Breast epithelium (tissue), 4 donors: ENCODE measurements at regions not wholly inside any gene's neighbourhood (a gene's known extent, or its start where the extent isn't known, plus 50 kb on each side); places are given as distances from the start of the nearest gene placed in this dataset.
"Not testable (repeated sequence)": the region's sequence is repeated elsewhere in the genome, so short reads cannot be mapped to it uniquely, and the experiment has no call there.

Experiments used
- DNase-seq, 2 donors: peaks; one replicate each; pipeline ENCODE4 v3.0.0-alpha.2; 2019; ENCODE audit warnings: low spot score in 2 of 2
- H3K27ac ChIP-seq, 2 donors: fragments of 200-600 bp; sonication (generic) in 1 of 2; one replicate each; pipeline ENCODE4 v1.5.1; 2016 to 2019; ENCODE audit warnings: mild to moderate bottlenecking in 1 of 2
- H3K27me3 ChIP-seq, 2 donors: fragments of 200-600 bp; sonication (generic) in 1 of 2; one replicate each; pipeline versions ENCODE4 v1.5.1 to v1.6.0; 2017 to 2019; ENCODE audit warnings: control low read depth in 1 of 2, mild to moderate bottlenecking in 1 of 2
- H3K36me3 ChIP-seq: fragments of 200-600 bp; one replicate; pipeline ENCODE4 v1.5.1; 2019
- H3K4me1 ChIP-seq, 2 donors: fragments of 200-600 bp; sonication (generic); one replicate each; pipeline ENCODE4 v1.5.1; 2016 to 2019; ENCODE audit warnings: control low read depth in 1 of 2
- H3K4me3 ChIP-seq, 3 donors: fragments of 200-600 bp; sonication (generic); 1 replicate in 2 of 3; 2 replicates in 1 of 3; pipeline ENCODE4 v1.5.1; 2016 to 2019; ENCODE audit warnings: mild to moderate bottlenecking in 3 of 3, moderate library complexity in 2 of 3
- H3K9me3 ChIP-seq, 2 donors: fragments of 200-600 bp; sonication (generic) in 1 of 2; one replicate each; pipeline ENCODE4 v1.5.1; 2016 to 2019; ENCODE audit warnings: control low read depth in 1 of 2
- POLR2A ChIP-seq: fragments of 450-650 bp; IDR thresholded peaks from one replicate; pipeline ENCODE4 v1.6.1; 2016; ENCODE audit warnings: antibody characterized with exemption, mild to moderate bottlenecking, moderate library complexity
- POLR2AphosphoS5 ChIP-seq, 3 donors: sonication (generic); formaldehyde crosslinking; IDR thresholded peaks; one replicate each; pipeline ENCODE4 v1.6.1; 2017; ENCODE audit warnings: antibody characterized with exemption in 3 of 3
- intact Hi-C: fragments of 100-400 bp; cut with DNase I; formaldehyde crosslinking; loops from one replicate; pipeline ENCODE4 v1.15.1; 2023; ENCODE audit warnings: low total_unique reads
- TF ChIP-seq, protein P1 (sequence below), 3 donors: fragments of 450-650 bp; IDR thresholded peaks; one replicate each; pipeline ENCODE4 v1.5.1; 2016 to 2017; ENCODE audit warnings: antibody characterized with exemption in 3 of 3, mild to moderate bottlenecking in 3 of 3, moderate library complexity in 3 of 3

DNA sequence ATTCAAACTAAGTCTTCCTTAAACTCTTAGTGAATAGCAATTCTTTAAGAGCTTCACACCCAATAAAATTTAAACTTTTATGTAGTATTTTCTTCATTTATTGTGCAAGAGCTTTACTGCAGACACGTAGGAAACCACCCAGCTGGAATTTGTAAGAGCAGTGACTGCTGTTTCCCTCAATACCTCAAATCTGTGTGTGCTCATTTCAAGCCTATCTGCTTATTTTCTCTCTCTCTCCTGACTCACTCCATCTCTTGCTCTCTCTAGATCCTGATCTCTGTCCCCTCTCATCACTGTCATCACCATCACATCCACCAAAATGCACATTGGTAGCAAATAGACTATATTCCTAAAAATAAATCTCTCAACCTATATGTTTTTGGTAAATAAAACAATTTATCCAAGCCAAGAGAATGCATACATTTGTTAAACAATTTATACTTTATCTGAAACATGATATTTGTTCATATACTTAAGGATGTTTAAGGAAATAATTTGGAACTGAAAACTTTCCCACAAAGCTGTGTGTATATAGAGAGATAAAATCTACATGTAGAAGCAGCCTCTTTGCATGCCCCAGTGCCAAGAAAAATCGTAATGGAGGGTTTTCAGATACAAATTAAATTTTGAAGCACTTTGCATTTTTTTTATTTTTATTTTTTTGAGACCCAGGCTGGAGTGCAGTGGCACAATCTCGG lies 273.0 kb downstream of the TFAP2A start:
- H3K36me3 ChIP-seq: no peaks in the 10 kb centered on the region
- DNase-seq: no peak
- no peak overlapping the region for H3K4me3 ChIP-seq
- intact Hi-C loops: no loop called here
- peaks cover 0 to 4% of the 10 kb centered on the region in 2 donors for H3K4me1 ChIP-seq
- H3K9me3 ChIP-seq: peaks cover 5 to 6% of the 10 kb centered on the region in 2 donors
- peak overlapping the region in 1 of 2 donors; percentile 43 for H3K27ac ChIP-seq
- no peaks in the 10 kb centered on the region for H3K27me3 ChIP-seq
- TF ChIP-seq POLR2AphosphoS5 (IDR thresholded peaks at IDR 0.05) (no peak), POLR2A (no peak)
- TF ChIP-seq, protein P1, sequence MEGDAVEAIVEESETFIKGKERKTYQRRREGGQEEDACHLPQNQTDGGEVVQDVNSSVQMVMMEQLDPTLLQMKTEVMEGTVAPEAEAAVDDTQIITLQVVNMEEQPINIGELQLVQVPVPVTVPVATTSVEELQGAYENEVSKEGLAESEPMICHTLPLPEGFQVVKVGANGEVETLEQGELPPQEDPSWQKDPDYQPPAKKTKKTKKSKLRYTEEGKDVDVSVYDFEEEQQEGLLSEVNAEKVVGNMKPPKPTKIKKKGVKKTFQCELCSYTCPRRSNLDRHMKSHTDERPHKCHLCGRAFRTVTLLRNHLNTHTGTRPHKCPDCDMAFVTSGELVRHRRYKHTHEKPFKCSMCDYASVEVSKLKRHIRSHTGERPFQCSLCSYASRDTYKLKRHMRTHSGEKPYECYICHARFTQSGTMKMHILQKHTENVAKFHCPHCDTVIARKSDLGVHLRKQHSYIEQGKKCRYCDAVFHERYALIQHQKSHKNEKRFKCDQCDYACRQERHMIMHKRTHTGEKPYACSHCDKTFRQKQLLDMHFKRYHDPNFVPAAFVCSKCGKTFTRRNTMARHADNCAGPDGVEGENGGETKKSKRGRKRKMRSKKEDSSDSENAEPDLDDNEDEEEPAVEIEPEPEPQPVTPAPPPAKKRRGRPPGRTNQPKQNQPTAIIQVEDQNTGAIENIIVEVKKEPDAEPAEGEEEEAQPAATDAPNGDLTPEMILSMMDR (IDR thresholded peaks at IDR 0.05): no peak

GRCh38 chr6:10140824-10141223 lies 274.1 kb downstream of the TFAP2A start:
- no peak overlapping the region for H3K4me3 ChIP-seq
- no peaks in the 10 kb centered on the region for H3K4me1 ChIP-seq
- no peak for TF ChIP-seq POLR2A
- TF ChIP-seq, protein P1 (IDR thresholded peaks at IDR 0.05): no peak
- no peaks in the 10 kb centered on the region for H3K27me3 ChIP-seq
- no peaks in the 10 kb centered on the region for H3K36me3 ChIP-seq
- peak overlapping the region; percentile 38 to 57 for H3K27ac ChIP-seq
- intact Hi-C loops: no loop called here
- DNase-seq: no peak
- peaks cover 6% of the 10 kb centered on the region in 2 donors for H3K9me3 ChIP-seq

- no peak overlapping the region for H3K4me3 ChIP-seq
- no peaks in the 10 kb centered on the region for H3K27me3 ChIP-seq
- DNase-seq: no peak
- H3K9me3 ChIP-seq: peaks cover 6% of the 10 kb centered on the region in 2 donors
- TF ChIP-seq POLR2AphosphoS5 (IDR thresholded peaks at IDR 0.05) (no peak), POLR2A (no peak)
- TF ChIP-seq, protein P1 (IDR thresholded peaks at IDR 0.05): no peak
- no peaks in the 10 kb centered on the region for H3K4me1 ChIP-seq
- peak overlapping the region; percentile 38 to 57 for H3K27ac ChIP-seq
- intact Hi-C loops: no loop called here
- H3K36me3 ChIP-seq: no peaks in the 10 kb centered on the region
Measured at GRCh38 chr6:10140136-10140535, 274.7 kb downstream of the TFAP2A start.

DNA sequence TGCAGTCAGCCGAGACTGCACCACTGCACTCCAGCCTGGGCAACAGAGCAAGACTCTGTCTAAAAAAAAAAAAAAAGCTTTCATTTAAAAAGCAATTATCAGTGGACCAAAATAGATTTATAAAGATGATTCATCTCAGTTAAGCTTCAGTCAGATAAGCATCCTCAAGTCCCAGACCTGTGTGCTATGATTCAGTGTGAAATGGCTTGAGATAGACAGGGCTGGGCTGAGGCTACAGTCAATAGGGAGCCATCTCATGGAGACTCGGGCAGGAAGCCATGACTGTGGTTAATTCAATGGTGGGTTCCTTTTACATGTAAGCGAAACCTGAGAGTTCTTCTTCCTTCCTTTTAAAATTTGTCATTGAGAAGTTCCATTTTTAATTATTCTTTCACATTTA lies 276.0 kb downstream of the TFAP2A start:
- Histone ChIP-seq H3K4me3 (no peak overlapping the region), H3K27me3 (no peaks in the 10 kb centered on the region), H3K27ac (no peak overlapping the region), H3K36me3 (no peaks in the 10 kb centered on the region), H3K4me1 (no peaks in the 10 kb centered on the region), H3K9me3 (peaks cover 6% of the 10 kb centered on the region in 2 donors)
- TF ChIP-seq, protein P1 (IDR thresholded peaks at IDR 0.05): no peak
- TF ChIP-seq POLR2AphosphoS5 (IDR thresholded peaks at IDR 0.05): no peak
- TF ChIP-seq POLR2A: no peak
- DNase-seq: no peak
- intact Hi-C loops: no loop called here

DNA sequence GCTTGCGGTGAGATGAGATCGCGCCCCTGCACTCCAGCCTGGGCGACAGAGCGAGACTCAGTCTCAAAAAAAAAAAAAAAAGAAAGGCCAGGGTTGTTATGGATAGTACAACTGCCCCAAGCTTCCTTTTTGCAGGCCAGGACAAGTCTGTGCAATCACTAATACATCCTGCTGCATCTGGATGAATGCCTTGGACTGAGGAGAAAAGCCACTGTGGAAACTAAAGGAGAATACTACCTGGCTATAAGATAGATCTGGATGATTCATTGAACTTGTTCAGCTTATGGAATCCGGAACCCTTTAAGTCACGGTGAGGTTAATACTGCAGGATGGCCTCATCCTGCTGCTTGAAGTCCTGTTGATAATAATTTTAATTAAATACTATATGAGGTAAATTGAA lies 278.2 kb downstream of the TFAP2A start:
- TF ChIP-seq, protein P1 (IDR thresholded peaks at IDR 0.05): no peak
- no peak for TF ChIP-seq POLR2A
- TF ChIP-seq POLR2AphosphoS5 (IDR thresholded peaks at IDR 0.05): no peak
- Histone ChIP-seq H3K4me1 (no peaks in the 10 kb centered on the region), H3K27ac (no peak overlapping the region), H3K27me3 (no peaks in the 10 kb centered on the region), H3K9me3 (peaks cover 6% of the 10 kb centered on the region in 2 donors), H3K36me3 (no peaks in the 10 kb centered on the region), H3K4me3 (no peak overlapping the region)
- intact Hi-C loops: no loop called here
- no peak for DNase-seq

GRCh38 chr6:10134185-10134584 lies 280.7 kb downstream of the TFAP2A start:
- H3K9me3 ChIP-seq, H3K36me3 ChIP-seq, H3K4me1 ChIP-seq, H3K4me3 ChIP-seq, DNase-seq, H3K27me3 ChIP-seq, intact Hi-C loops, H3K27ac ChIP-seq: not testable (repeated sequence)
